RWPE2 (cell line): ENCODE measurements at regions not wholly inside any gene's neighbourhood (a gene's known extent, or its start where the extent isn't known, plus 50 kb on each side); places are given as distances from the start of the nearest gene placed in this dataset.

Experiments used
- ATAC-seq: fragments of 200-7000 bp; cut with Tn5 transposase; 3 replicates; pipeline ENCODE4 v1.9.1; 2021; ENCODE audit warnings: low read depth
- DNase-seq: peaks from one replicate; pipeline ENCODE4 v3.0.0-alpha.2; 2020; ENCODE audit warnings: low spot score
- H3K27ac ChIP-seq: fragments of 450-650 bp; 2 replicates; pipeline ENCODE4 v1.5.1; 2017; ENCODE audit warnings: mild to moderate bottlenecking; ENCODE audit not compliant: poor library complexity, severe bottlenecking
- H3K27me3 ChIP-seq: fragments of 250-450 bp; sonication (Bioruptor Pico); 2 replicates; pipeline ENCODE4 v1.5.1; 2021; ENCODE audit warnings: mild to moderate bottlenecking, moderate library complexity; ENCODE audit not compliant: insufficient read depth, poor library complexity, severe bottlenecking
- H3K36me3 ChIP-seq: fragments of 250-450 bp; sonication (Bioruptor Pico); 2 replicates; pipeline ENCODE4 v1.5.1; 2020; ENCODE audit warnings: low read depth, mild to moderate bottlenecking, moderate library complexity
- H3K4me1 ChIP-seq: fragments of 250-450 bp; sonication (Bioruptor Pico); 2 replicates; pipeline ENCODE4 v1.5.1; 2021; ENCODE audit warnings: mild to moderate bottlenecking, moderate library complexity; ENCODE audit not compliant: insufficient read depth, poor library complexity, severe bottlenecking
- H3K4me3 ChIP-seq: fragments of 250-450 bp; sonication (Bioruptor Pico); 2 replicates; pipeline ENCODE4 v1.5.1; 2021; ENCODE audit warnings: mild to moderate bottlenecking, moderate library complexity; ENCODE audit not compliant: severe bottlenecking
- H3K9me3 ChIP-seq: fragments of 250-450 bp; sonication (Bioruptor Pico); 2 replicates; pipeline ENCODE4 v1.5.1; 2021; ENCODE audit warnings: mild to moderate bottlenecking, moderate library complexity; ENCODE audit not compliant: severe bottlenecking
- CTCF ChIP-seq: fragments of 450-650 bp; IDR thresholded peaks from one replicate; pipeline ENCODE4 v1.5.1; 2017; ENCODE audit warnings: mild to moderate bottlenecking, moderate library complexity; ENCODE audit not compliant: poor library complexity, severe bottlenecking

- TF ChIP-seq CTCF: no peak
- ATAC-seq (no peak), DNase-seq (no peak)
- no peaks in the 10 kb centered on the region for H3K4me1 ChIP-seq
- no peaks in the 10 kb centered on the region for H3K36me3 ChIP-seq
- H3K27ac ChIP-seq: no peak overlapping the region
- H3K27me3 ChIP-seq: peaks cover 51% of the 10 kb centered on the region
- no peaks in the 10 kb centered on the region for H3K9me3 ChIP-seq
- no peak overlapping the region for H3K4me3 ChIP-seq
These were observed 239.6 kb upstream of the DEFB112 start for GRCh38 chr6:50289366-50289765.

GRCh38 chr6:50301307-50301706 is 251.6 kb upstream of the DEFB112 start:
- ATAC-seq: no peak
- no peak for DNase-seq
- H3K4me3 ChIP-seq: no peak overlapping the region
- no peak for TF ChIP-seq CTCF
- no peaks in the 10 kb centered on the region for H3K4me1 ChIP-seq
- peaks cover 3% of the 10 kb centered on the region for H3K27me3 ChIP-seq
- no peaks in the 10 kb centered on the region for H3K36me3 ChIP-seq
- H3K27ac ChIP-seq: no peak overlapping the region
- H3K9me3 ChIP-seq: no peaks in the 10 kb centered on the region

GRCh38 chr6:50305660-50306059 is 255.9 kb upstream of the DEFB112 start:
- Histone ChIP-seq H3K9me3 (no peaks in the 10 kb centered on the region), H3K36me3 (no peaks in the 10 kb centered on the region), H3K4me1 (no peaks in the 10 kb centered on the region), H3K27me3 (no peaks in the 10 kb centered on the region), H3K27ac (no peak overlapping the region), H3K4me3 (no peak overlapping the region)
- TF ChIP-seq CTCF: no peak
- no peak for ATAC-seq
- DNase-seq: no peak

GRCh38 chr6:50318536-50318935 is 268.8 kb upstream of the DEFB112 start:
- ATAC-seq (no peak), DNase-seq (no peak)
- Histone ChIP-seq H3K27me3 (peaks cover 5% of the 10 kb centered on the region), H3K4me3 (no peak overlapping the region), H3K4me1 (no peaks in the 10 kb centered on the region), H3K9me3 (no peaks in the 10 kb centered on the region), H3K36me3 (no peaks in the 10 kb centered on the region), H3K27ac (no peak overlapping the region)
- TF ChIP-seq CTCF: no peak

GRCh38 chr6:50330347-50330746 is 280.6 kb upstream of the DEFB112 start:
- no peak for TF ChIP-seq CTCF
- H3K4me3 ChIP-seq: no peak overlapping the region
- no peak overlapping the region for H3K27ac ChIP-seq
- no peak for ATAC-seq
- no peaks in the 10 kb centered on the region for H3K27me3 ChIP-seq
- H3K9me3 ChIP-seq: no peaks in the 10 kb centered on the region
- H3K36me3 ChIP-seq: no peaks in the 10 kb centered on the region
- H3K4me1 ChIP-seq: no peaks in the 10 kb centered on the region
- DNase-seq: no peak
